Stomach (tissue), 4 donors: ENCODE measurements at regions not wholly inside any gene's neighbourhood (a gene's known extent, or its start where the extent isn't known, plus 50 kb on each side); places are given as distances from the start of the nearest gene placed in this dataset.
"Not testable (repeated sequence)": the region's sequence is repeated elsewhere in the genome, so short reads cannot be mapped to it uniquely, and the experiment has no call there.

Experiments used
- CTCF ChIP-seq, 7 experiments: fragments of 450-650 bp in 4 of 7; fragments of 200-600 bp in 3 of 7; sonication (generic) in 3 of 7; IDR thresholded peaks; one replicate each; pipeline ENCODE4 v1.5.1; 2016 to 2019; ENCODE audit warnings: antibody characterized with exemption in 7 of 7, control low read depth in 2 of 7, mild to moderate bottlenecking in 1 of 7
- EP300 ChIP-seq: sonication (generic); formaldehyde crosslinking; IDR thresholded peaks from one replicate; pipeline ENCODE4 v1.6.1; 2017; ENCODE audit warnings: antibody characterized with exemption
- POLR2A ChIP-seq, 4 donors: fragments of 450-650 bp; IDR thresholded peaks; one replicate each; pipeline ENCODE4 v1.6.1; 2016; ENCODE audit warnings: antibody characterized with exemption in 4 of 4, control low read depth in 2 of 4, mild to moderate bottlenecking in 1 of 4, moderate library complexity in 1 of 4

DNA sequence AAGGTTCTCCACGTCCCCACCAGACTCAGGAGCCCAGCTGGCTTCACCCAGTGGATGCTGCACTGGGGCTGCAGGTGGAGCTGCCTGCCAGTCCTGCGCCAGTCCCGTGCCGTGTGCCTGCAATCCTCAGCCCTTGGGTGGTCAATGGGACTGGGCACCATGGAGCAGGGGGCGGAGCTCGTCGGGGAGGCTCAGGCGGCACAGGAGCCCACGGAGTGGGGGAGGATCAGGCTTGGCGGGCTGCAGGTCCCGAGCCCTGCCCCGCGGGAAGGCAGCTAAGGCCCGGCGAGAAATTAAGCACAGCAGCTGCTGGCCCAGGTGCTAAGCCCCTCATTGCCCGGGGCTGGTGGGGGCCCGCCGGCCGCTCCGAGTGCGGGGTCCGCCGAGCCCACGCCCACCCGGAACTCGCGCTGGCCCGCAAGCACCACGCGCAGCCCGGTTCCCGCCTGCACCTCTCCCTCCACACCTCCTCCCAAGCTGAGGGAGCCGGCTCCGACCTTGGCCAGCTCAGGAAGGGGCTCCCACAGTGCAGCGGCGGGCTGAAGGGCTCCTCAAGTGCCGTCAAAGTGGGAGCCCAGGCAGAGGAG lies 87.6 kb downstream of the DNAJB9 start:
- TF ChIP-seq CTCF (IDR thresholded peaks at IDR 0.05); EP300; POLR2A (IDR thresholded peaks at IDR 0.05): not testable (repeated sequence)
